Pancreas (tissue), 10 donors: ENCODE measurements at regions not wholly inside any gene's neighbourhood (a gene's known extent, or its start where the extent isn't known, plus 50 kb on each side); places are given as distances from the start of the nearest gene placed in this dataset.
A peak's percentile ranks its signal among the peaks of the same experiment; 100 is the strongest.

Experiments used
- ATAC-seq, 4 donors: fragments of 200-7000 bp; cut with Tn5 transposase; one replicate each; pipeline versions ENCODE4 v1.8.0 to v1.9.1; 2020; ENCODE audit warnings: mild to moderate bottlenecking in 4 of 4, moderate library complexity in 4 of 4
- DNase-seq, 6 donors: peaks; one replicate each; pipeline ENCODE4 v3.0.0-alpha.2; 2020
- FAIRE-seq: peaks from 2 replicates; lab custom pipeline; 2012; peaks lifted over from hg19 to GRCh38; lab: Jason Lieb, UNC
- H3K27ac ChIP-seq, 4 donors: fragments of 200-600 bp; sonication (generic); 1 replicate in 3 of 4; 2 replicates in 1 of 4; pipeline versions ENCODE4 v1.5.0 to v1.8.0; 2020
- H3K27me3 ChIP-seq, 4 donors: fragments of 200-600 bp; one replicate each; pipeline ENCODE4 v1.8.0; 2021
- H3K36me3 ChIP-seq, 3 donors: fragments of 200-600 bp; sonication (generic) in 1 of 3; one replicate each; pipeline versions ENCODE4 v1.5.0 to v1.8.0; 2020 to 2021
- H3K4me1 ChIP-seq, 3 donors: fragments of 200-600 bp; one replicate each; pipeline ENCODE4 v1.8.0; 2021
- H3K4me3 ChIP-seq, 4 donors: fragments of 200-600 bp; sonication (generic) in 2 of 4; one replicate each; pipeline versions ENCODE4 v1.5.0 to v1.8.0; 2020 to 2021
- H3K9me3 ChIP-seq, 4 donors: fragments of 200-600 bp; one replicate each; pipeline ENCODE4 v1.8.0; 2021
- CTCF ChIP-seq, 4 donors: fragments of 200-600 bp; sonication (generic) in 3 of 4; IDR thresholded peaks; one replicate each; pipeline versions ENCODE4 v1.5.0 to v1.8.0; 2021; ENCODE audit warnings: antibody characterized with exemption in 4 of 4
- WGBS, 2 donors: extraction: QIAGEN DNeasy Blood & Tissue Kit; methylation state at CpG; one replicate each; pipeline ENCODE4 v1.1.7; 2013; 5-methylcytosine and 5-hydroxymethylcytosine counted together
- intact Hi-C, 3 donors: fragments of 100-400 bp; cut with DNase I; formaldehyde crosslinking; loops; one replicate each; pipeline versions ENCODE4 v1.11.1 to v1.14.2; 2022
- donor health status: healthy with polysubstance abuse.
- donor health status: DM: no; HTN: no; CAD: no; lungs with moderate emphysema.
- donor health status: DM: no; HTN: no; CAD: no.
- donor health status: control.
- donor health status: control.
- donor health status: Bipolar disorder and iron deficiency.
- donor health status: DM: yes; HTN: yes; CAD: no.
- donor health status: DM: no; HTN: no; CAD: no.
- donor health status: DM: no; HTN: no; CAD: no.
- donor health status: DM: yes; HTN: yes; CAD: no.

- no peak for ATAC-seq
- Histone ChIP-seq H3K4me1 (no peaks in the 10 kb centered on the region), H3K4me3 (no peak overlapping the region), H3K27ac (no peak overlapping the region), H3K27me3 (no peaks in the 10 kb centered on the region), H3K36me3 (no peaks in the 10 kb centered on the region), H3K9me3 (no peaks in the 10 kb centered on the region)
- 87 to 90% methylated on average over 3 of the region's 3 CpGs for WGBS, 2 donors
- FAIRE-seq: no peak
- intact Hi-C loops: no loop called here
- TF ChIP-seq CTCF (IDR thresholded peaks at IDR 0.05): no peak
- no peak for DNase-seq
These were observed 216.9 kb upstream of the DIO2 start for GRCh38 chr14:80428171-80428570.

- Histone ChIP-seq H3K36me3 (no peaks in the 10 kb centered on the region), H3K4me3 (no peak overlapping the region), H3K4me1 (no peaks in the 10 kb centered on the region), H3K9me3 (no peaks in the 10 kb centered on the region), H3K27me3 (no peaks in the 10 kb centered on the region), H3K27ac (no peak overlapping the region)
- 75% methylated on average over 3 of the region's 3 CpGs for WGBS, 2 donors
- no peak for ATAC-seq
- DNase-seq: no peak
- intact Hi-C loops: no loop called here
- TF ChIP-seq CTCF (IDR thresholded peaks at IDR 0.05): no peak
- FAIRE-seq: no peak
These were observed 215.8 kb upstream of the DIO2 start for GRCh38 chr14:80427101-80427500.

DNA sequence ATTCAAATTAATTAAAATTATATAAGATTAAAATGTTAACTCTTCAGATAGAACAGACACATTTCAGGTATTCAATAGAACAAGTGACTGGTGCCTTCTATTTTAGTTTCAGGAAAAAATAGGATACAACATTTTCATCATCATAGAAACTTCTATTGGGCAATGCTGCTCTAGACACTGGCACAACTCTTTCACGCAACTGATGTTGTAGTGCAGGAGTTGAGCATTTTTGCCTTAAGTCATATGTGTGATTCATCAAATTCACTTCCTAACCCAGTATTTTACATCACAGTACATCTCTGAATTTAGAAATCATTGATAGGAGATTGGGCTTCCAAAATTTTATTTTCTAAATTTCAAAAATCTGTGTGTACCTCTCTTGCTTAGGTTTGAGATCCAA, 215.4 kb upstream of the DIO2 start:
- TF ChIP-seq CTCF (IDR thresholded peaks at IDR 0.05): no peak
- no peak for DNase-seq
- Histone ChIP-seq H3K27me3 (no peaks in the 10 kb centered on the region), H3K36me3 (no peaks in the 10 kb centered on the region), H3K4me1 (no peaks in the 10 kb centered on the region), H3K9me3 (no peaks in the 10 kb centered on the region), H3K27ac (no peak overlapping the region), H3K4me3 (no peak overlapping the region)
- whole genome bisulfite sequencing, 2 donors: 97 to 100% methylated on average over 1 of the region's 1 CpG
- ATAC-seq: no peak
- FAIRE-seq: no peak
- intact Hi-C loops: no loop called here

- no peak overlapping the region for H3K27ac ChIP-seq
- no peak for DNase-seq
- H3K9me3 ChIP-seq: no peaks in the 10 kb centered on the region
- ATAC-seq: peak in 1 of 4 donors; percentile 47
- WGBS, 2 donors: 62 to 68% methylated on average over 5 of the region's 5 CpGs
- intact Hi-C loops: no loop called here
- no peaks in the 10 kb centered on the region for H3K36me3 ChIP-seq
- H3K4me1 ChIP-seq: no peaks in the 10 kb centered on the region
- H3K4me3 ChIP-seq: no peak overlapping the region
- TF ChIP-seq CTCF (IDR thresholded peaks at IDR 0.05): no peak
- no peaks in the 10 kb centered on the region for H3K27me3 ChIP-seq
- no peak for FAIRE-seq
These were observed 214.4 kb upstream of the DIO2 start for GRCh38 chr14:80425686-80426085.

- no peaks in the 10 kb centered on the region for H3K4me1 ChIP-seq
- no peak for TF ChIP-seq CTCF (IDR thresholded peaks at IDR 0.05)
- intact Hi-C loops: no loop called here
- no peak overlapping the region for H3K27ac ChIP-seq
- H3K9me3 ChIP-seq: no peaks in the 10 kb centered on the region
- DNase-seq (no peak), ATAC-seq (peak; percentile 42 to 86 (median 74)), FAIRE-seq (no peak)
- no peaks in the 10 kb centered on the region for H3K36me3 ChIP-seq
- 42 to 43% methylated on average over 4 of the region's 4 CpGs for WGBS, 2 donors
- no peak overlapping the region for H3K4me3 ChIP-seq
- no peaks in the 10 kb centered on the region for H3K27me3 ChIP-seq
These were observed 208.5 kb upstream of the DIO2 start for GRCh38 chr14:80419769-80420168.
